Mesodermal cell (in vitro differentiated cells): ENCODE measurements at regions not wholly inside any gene's neighbourhood (a gene's known extent, or its start where the extent isn't known, plus 50 kb on each side); places are given as distances from the start of the nearest gene placed in this dataset.

ENCODE experiments used
- H3K27ac ChIP-seq: 2 replicates; pipeline ENCODE4 v1.7.0; 2013; ENCODE audit warnings: mild to moderate bottlenecking, low read depth, low read length, moderate library complexity; ENCODE audit not compliant: severe bottlenecking
- H3K36me3 ChIP-seq: 2 replicates; pipeline ENCODE4 v1.7.1; 2013; ENCODE audit warnings: mild to moderate bottlenecking, low read length, moderate library complexity; ENCODE audit not compliant: control insufficient read depth, insufficient read depth
- H3K4me1 ChIP-seq: one replicate; pipeline ENCODE4 v1.7.1; 2013; ENCODE audit warnings: mild to moderate bottlenecking, low read length; ENCODE audit not compliant: insufficient read depth, control insufficient read depth, poor library complexity, severe bottlenecking
- H3K4me3 ChIP-seq: 2 replicates; pipeline ENCODE4 v1.7.0; 2013; ENCODE audit warnings: low read length, control low read depth, mild to moderate bottlenecking; ENCODE audit not compliant: insufficient read depth, poor library complexity, severe bottlenecking; ENCODE audit errors: extremely low read depth
- H3K9me3 ChIP-seq: 2 replicates; pipeline ENCODE4 v1.7.1; 2013; ENCODE audit warnings: mild to moderate bottlenecking, low read length, moderate library complexity; ENCODE audit not compliant: control insufficient read depth
- WGBS, 2 experiments: methylation state at CpG; one replicate each; pipeline ENCODE4 v1.1.5; 2013; ENCODE audit warnings: missing lambda C conversion rate in 2 of 2; ENCODE audit not compliant: insufficient coverage in 2 of 2; 5-methylcytosine and 5-hydroxymethylcytosine counted together

DNA sequence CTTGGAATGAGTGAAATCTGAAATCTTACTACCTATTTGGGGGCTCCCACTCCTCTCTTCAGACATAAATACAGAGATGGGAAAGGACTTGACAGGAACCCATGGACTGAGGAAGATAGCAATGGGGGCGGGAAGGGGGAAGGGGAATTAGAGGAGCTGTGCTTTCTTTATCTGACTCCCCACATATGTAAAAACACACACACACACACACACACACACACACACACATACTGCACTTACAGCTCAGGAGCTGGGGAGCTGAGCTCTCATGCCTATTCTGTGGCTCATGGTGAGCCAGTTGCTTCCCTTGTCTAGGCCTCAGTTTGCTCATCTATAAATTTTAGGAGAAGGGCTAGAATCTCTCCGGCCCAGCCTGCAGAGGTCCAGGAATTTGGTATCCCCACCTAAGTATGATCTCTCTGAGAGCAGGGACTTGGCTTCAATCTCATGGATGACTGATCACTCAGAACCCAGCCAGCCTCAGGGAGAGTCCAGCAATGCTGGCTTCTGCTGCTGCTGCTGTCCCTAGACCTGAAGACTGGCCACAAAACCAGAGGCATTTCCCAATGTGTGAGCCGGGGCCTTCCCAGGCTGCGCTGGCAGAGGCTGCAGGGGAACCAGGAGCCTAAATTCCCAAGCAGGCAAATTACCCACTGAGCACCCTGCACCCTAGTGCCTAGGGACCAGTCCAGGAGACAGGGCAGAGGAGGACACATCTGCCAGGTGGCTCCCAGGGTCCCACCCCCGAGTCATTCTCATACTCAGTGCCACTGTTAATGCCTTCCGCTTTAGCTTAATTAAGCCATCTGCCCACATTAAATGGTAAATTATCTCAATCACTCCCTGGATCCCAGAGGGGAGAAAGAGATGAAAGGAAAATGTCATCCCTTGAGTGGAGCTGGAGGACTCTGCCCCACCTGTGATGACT lies 57.5 kb upstream of the RBM15 start:
- H3K9me3 ChIP-seq, result no peaks in the 10 kb centered on the region
- H3K4me3 ChIP-seq, result no peak overlapping the region
- no peaks in the 10 kb centered on the region for H3K36me3 ChIP-seq
- no peak overlapping the region for H3K27ac ChIP-seq
- WGBS, 2 experiments, result 90 to 91% methylated on average over 2 to 3 of the region's 6 CpGs
- no peaks in the 10 kb centered on the region for H3K4me1 ChIP-seq

GRCh38 chr1:110282395-110282794 lies 56.8 kb upstream of the RBM15 start:
- Histone ChIP-seq H3K9me3 (no peaks in the 10 kb centered on the region), H3K4me3 (no peak overlapping the region), H3K27ac (no peak overlapping the region), H3K4me1 (no peaks in the 10 kb centered on the region), H3K36me3 (no peaks in the 10 kb centered on the region)
- WGBS, 2 experiments, result 80 to 90% methylated on average over 1 to 2 of the region's 3 CpGs

- 100% methylated on average over 1 of the region's 1 CpG; no CpG with 5 or more reads in 1 of the 2 experiments for WGBS, 2 experiments
- H3K4me3 ChIP-seq, result no peak overlapping the region
- no peaks in the 10 kb centered on the region for H3K4me1 ChIP-seq
- H3K27ac ChIP-seq, result no peak overlapping the region
- no peaks in the 10 kb centered on the region for H3K9me3 ChIP-seq
- H3K36me3 ChIP-seq, result no peaks in the 10 kb centered on the region
Measured at GRCh38 chr1:110283677-110284076, 55.5 kb upstream of the RBM15 start.

- no peak overlapping the region for H3K27ac ChIP-seq
- no peaks in the 10 kb centered on the region for H3K4me1 ChIP-seq
- WGBS, 2 experiments, result 96 to 97% methylated on average over 4 of the region's 4 CpGs
- H3K36me3 ChIP-seq, result no peaks in the 10 kb centered on the region
- no peaks in the 10 kb centered on the region for H3K9me3 ChIP-seq
- no peak overlapping the region for H3K4me3 ChIP-seq
Measured at GRCh38 chr1:110285316-110285715, 53.9 kb upstream of the RBM15 start.

DNA sequence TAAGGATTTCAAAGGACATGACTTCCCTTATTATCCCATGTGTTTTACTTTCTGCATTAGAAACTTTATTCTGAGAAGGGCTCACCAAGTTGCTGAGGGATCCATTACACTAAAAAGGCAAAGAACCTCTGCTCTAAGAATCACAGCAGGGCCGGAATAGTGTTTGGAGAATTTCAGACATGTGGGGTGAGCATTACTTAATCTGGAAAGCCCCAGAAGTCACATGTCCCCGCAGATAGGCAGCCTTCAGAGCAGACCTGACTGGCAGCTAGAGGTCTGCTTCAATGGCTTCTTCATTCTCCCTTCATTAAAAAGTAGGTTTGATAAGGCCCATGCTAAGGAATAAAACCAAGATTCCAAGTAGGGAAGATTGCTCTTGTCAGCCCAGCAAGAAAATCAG lies 52.6 kb upstream of the RBM15 start:
- Histone ChIP-seq H3K36me3 (no peaks in the 10 kb centered on the region), H3K4me1 (no peaks in the 10 kb centered on the region), H3K27ac (no peak overlapping the region), H3K9me3 (no peaks in the 10 kb centered on the region), H3K4me3 (no peak overlapping the region)
- WGBS, 2 experiments, result 40 to 100% methylated on average over 1 to 2 of the region's 2 CpGs

DNA sequence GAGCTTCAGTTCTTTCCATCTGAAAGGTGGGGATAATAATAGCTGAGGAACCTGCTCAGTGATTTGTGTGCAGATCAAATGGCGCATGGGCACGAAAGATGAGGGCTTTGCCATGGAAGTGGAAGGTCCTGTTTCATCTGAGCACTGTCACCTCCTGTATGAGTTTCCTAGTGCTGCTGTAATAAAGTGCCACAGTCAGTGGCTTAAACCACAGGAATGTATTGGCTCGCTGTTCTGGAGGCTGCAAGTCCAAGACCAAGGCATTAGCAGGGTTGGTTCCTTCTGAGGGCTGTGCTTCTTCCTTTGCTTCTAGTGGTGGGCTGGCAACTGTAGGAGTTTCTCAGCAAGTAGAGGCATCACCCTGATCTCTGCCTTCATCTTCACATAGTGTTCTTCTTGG lies 51.1 kb upstream of the RBM15 start:
- 92 to 100% methylated on average over 3 of the region's 3 CpGs for WGBS, 2 experiments
- Histone ChIP-seq H3K4me3 (no peak overlapping the region), H3K27ac (no peak overlapping the region), H3K9me3 (no peaks in the 10 kb centered on the region), H3K4me1 (no peaks in the 10 kb centered on the region), H3K36me3 (no peaks in the 10 kb centered on the region)
